GM12878 (cell line): ENCODE measurements at regions not wholly inside any gene's neighbourhood (a gene's known extent, or its start where the extent isn't known, plus 50 kb on each side); places are given as distances from the start of the nearest gene placed in this dataset.

ENCODE experiments used
- CREB1 ChIP-seq: IDR thresholded peaks from 2 replicates; pipeline ENCODE4 v1.6.1; 2012; ENCODE audit warnings: low read depth, mild to moderate bottlenecking, inconsistent platforms
- EZH2 ChIP-seq: IDR thresholded peaks from 2 replicates; pipeline ENCODE4 v1.6.1; 2012; ENCODE audit warnings: low read depth, mild to moderate bottlenecking, control low read depth, inconsistent platforms, low read length, borderline replicate concordance; ENCODE audit not compliant: control insufficient read depth
- HDAC2 ChIP-seq: fragments of 200-600 bp; sonication (generic); IDR thresholded peaks from 2 replicates; pipeline ENCODE4 v1.6.1; 2017
- MXI1 ChIP-seq: fragments of 150-350 bp; IDR thresholded peaks from 2 replicates; pipeline ENCODE4 v1.6.1; 2011; ENCODE audit warnings: low read depth, mild to moderate bottlenecking, inconsistent platforms, low read length, improper control_type of control experiment
- NRF1 ChIP-seq: conservative IDR thresholded peaks from 2 replicates; pipeline ENCODE4 v1.6.1; 2011; ENCODE audit warnings: mild to moderate bottlenecking, low read depth, low read length, improper control_type of control experiment
- POLR2A ChIP-seq: IDR thresholded peaks from 2 replicates; pipeline ENCODE4 v1.6.1; 2011; ENCODE audit warnings: low read depth, mild to moderate bottlenecking, low read length
- POLR2AphosphoS5 ChIP-seq: IDR thresholded peaks from 2 replicates; pipeline ENCODE4 v1.6.1; 2011; ENCODE audit warnings: mild to moderate bottlenecking, low read length, inconsistent platforms
- SREBF1 ChIP-seq: IDR thresholded peaks from 2 replicates; pipeline ENCODE4 v1.6.1; 2012; ENCODE audit warnings: mild to moderate bottlenecking, low read length
- SRF ChIP-seq, 2 experiments: IDR thresholded peaks; 2 replicates each; pipeline ENCODE4 v1.6.1; 2011; ENCODE audit warnings: low read depth in 2 of 2, low read length in 2 of 2, mild to moderate bottlenecking in 1 of 2, moderate library complexity in 1 of 2
- YY1 ChIP-seq: IDR thresholded peaks from 2 replicates; pipeline ENCODE4 v1.6.1; 2011; ENCODE audit warnings: low read depth, mild to moderate bottlenecking, low read length
- TF ChIP-seq, protein P1 (sequence below): fragments of 450-650 bp; IDR thresholded peaks from 2 replicates; pipeline ENCODE4 v1.6.1; 2017; ENCODE audit warnings: mild to moderate bottlenecking
- TF ChIP-seq, protein P2 (sequence below): fragments of 450-650 bp; IDR thresholded peaks from 2 replicates; pipeline ENCODE4 v1.6.1; 2016; ENCODE audit warnings: mild to moderate bottlenecking
- TF ChIP-seq, protein P3 (sequence below): IDR thresholded peaks from 2 replicates; pipeline ENCODE4 v1.6.1; 2012; ENCODE audit warnings: mild to moderate bottlenecking, low read depth, low read length

DNA sequence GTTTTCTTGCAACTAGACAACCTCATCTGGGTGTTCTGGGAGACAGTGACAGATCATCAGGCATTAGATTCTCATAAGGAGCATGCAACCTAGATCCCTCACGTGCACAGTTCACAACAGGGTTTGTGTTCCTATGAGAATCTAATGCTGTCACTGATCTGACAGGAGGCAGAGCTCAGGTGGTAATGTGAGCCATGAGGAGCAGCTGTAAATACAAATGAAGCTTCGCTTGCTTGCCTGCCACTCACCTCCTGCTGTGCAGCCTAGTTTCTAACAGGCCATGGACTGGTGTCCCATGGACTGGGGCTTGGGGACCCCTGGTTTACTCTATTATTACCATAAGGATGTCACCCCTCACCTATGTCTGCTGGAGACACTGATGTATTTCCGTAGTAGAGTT, 166.8 kb downstream of the PSAT1 start:
- TF ChIP-seq POLR2A = no peak
- TF ChIP-seq SRF (IDR thresholded peaks at IDR 0.05; ENCODE audit: low read depth in 2 of 2, low read length in 2 of 2) = no peak
- TF ChIP-seq, protein P1, sequence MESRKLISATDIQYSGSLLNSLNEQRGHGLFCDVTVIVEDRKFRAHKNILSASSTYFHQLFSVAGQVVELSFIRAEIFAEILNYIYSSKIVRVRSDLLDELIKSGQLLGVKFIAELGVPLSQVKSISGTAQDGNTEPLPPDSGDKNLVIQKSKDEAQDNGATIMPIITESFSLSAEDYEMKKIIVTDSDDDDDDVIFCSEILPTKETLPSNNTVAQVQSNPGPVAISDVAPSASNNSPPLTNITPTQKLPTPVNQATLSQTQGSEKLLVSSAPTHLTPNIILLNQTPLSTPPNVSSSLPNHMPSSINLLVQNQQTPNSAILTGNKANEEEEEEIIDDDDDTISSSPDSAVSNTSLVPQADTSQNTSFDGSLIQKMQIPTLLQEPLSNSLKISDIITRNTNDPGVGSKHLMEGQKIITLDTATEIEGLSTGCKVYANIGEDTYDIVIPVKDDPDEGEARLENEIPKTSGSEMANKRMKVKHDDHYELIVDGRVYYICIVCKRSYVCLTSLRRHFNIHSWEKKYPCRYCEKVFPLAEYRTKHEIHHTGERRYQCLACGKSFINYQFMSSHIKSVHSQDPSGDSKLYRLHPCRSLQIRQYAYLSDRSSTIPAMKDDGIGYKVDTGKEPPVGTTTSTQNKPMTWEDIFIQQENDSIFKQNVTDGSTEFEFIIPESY = no peak
- no peak for TF ChIP-seq YY1
- no peak for TF ChIP-seq NRF1
- TF ChIP-seq CREB1 = no peak
- no peak for TF ChIP-seq EZH2
- TF ChIP-seq, protein P2, sequence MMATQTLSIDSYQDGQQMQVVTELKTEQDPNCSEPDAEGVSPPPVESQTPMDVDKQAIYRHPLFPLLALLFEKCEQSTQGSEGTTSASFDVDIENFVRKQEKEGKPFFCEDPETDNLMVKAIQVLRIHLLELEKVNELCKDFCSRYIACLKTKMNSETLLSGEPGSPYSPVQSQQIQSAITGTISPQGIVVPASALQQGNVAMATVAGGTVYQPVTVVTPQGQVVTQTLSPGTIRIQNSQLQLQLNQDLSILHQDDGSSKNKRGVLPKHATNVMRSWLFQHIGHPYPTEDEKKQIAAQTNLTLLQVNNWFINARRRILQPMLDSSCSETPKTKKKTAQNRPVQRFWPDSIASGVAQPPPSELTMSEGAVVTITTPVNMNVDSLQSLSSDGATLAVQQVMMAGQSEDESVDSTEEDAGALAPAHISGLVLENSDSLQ = no peak
- TF ChIP-seq MXI1 = no peak
- TF ChIP-seq POLR2AphosphoS5 = no peak
- TF ChIP-seq, protein P3, sequence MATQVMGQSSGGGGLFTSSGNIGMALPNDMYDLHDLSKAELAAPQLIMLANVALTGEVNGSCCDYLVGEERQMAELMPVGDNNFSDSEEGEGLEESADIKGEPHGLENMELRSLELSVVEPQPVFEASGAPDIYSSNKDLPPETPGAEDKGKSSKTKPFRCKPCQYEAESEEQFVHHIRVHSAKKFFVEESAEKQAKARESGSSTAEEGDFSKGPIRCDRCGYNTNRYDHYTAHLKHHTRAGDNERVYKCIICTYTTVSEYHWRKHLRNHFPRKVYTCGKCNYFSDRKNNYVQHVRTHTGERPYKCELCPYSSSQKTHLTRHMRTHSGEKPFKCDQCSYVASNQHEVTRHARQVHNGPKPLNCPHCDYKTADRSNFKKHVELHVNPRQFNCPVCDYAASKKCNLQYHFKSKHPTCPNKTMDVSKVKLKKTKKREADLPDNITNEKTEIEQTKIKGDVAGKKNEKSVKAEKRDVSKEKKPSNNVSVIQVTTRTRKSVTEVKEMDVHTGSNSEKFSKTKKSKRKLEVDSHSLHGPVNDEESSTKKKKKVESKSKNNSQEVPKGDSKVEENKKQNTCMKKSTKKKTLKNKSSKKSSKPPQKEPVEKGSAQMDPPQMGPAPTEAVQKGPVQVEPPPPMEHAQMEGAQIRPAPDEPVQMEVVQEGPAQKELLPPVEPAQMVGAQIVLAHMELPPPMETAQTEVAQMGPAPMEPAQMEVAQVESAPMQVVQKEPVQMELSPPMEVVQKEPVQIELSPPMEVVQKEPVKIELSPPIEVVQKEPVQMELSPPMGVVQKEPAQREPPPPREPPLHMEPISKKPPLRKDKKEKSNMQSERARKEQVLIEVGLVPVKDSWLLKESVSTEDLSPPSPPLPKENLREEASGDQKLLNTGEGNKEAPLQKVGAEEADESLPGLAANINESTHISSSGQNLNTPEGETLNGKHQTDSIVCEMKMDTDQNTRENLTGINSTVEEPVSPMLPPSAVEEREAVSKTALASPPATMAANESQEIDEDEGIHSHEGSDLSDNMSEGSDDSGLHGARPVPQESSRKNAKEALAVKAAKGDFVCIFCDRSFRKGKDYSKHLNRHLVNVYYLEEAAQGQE = no peak
- no peak for TF ChIP-seq SREBF1
- no peak for TF ChIP-seq HDAC2
